GM23248 (cell line): ENCODE measurements at regions not wholly inside any gene's neighbourhood (a gene's known extent, or its start where the extent isn't known, plus 50 kb on each side); places are given as distances from the start of the nearest gene placed in this dataset.

Source experiments
- EZH2 ChIP-seq: fragments of 200-600 bp; sonication (generic); IDR thresholded peaks from 2 replicates; pipeline ENCODE4 v1.6.1; 2018; ENCODE audit warnings: antibody characterized with exemption, mild to moderate bottlenecking; ENCODE audit not compliant: insufficient read depth, poor library complexity, severe bottlenecking
- EZH2phosphoT487 ChIP-seq: fragments of 200-600 bp; sonication (generic); IDR thresholded peaks from 2 replicates; pipeline ENCODE4 v1.6.1; 2018; ENCODE audit warnings: antibody characterized with exemption, moderate library complexity, mild to moderate bottlenecking, low read depth; ENCODE audit not compliant: insufficient read depth

- TF ChIP-seq EZH2 (no peak), EZH2phosphoT487 (no peak)
Measured at GRCh38 chr5:74539986-74540385, 100.5 kb downstream of the ENC1 start.
